Epithelial cell of proximal tubule (primary cell): ENCODE measurements at regions not wholly inside any gene's neighbourhood (a gene's known extent, or its start where the extent isn't known, plus 50 kb on each side); places are given as distances from the start of the nearest gene placed in this dataset.

Experiments
- DNase-seq: peaks from one replicate; pipeline ENCODE4 v3.0.0-alpha.2; 2011; ENCODE audit warnings: low read depth
- H3K4me3 ChIP-seq: 2 replicates; pipeline ENCODE4 v1.5.1; 2011; ENCODE audit warnings: low read depth, mild to moderate bottlenecking, low read length
- CTCF ChIP-seq: conservative IDR thresholded peaks from 2 replicates; pipeline ENCODE4 v1.5.1; 2012; ENCODE audit warnings: low read depth, mild to moderate bottlenecking, low read length

- no peak for TF ChIP-seq CTCF
- no peak overlapping the region for H3K4me3 ChIP-seq
- no peak for DNase-seq
Observed at GRCh38 chr15:47339800-47340570, 377.3 kb upstream of the SEMA6D start.

- DNase-seq = no peak
- no peak for TF ChIP-seq CTCF
- no peak overlapping the region for H3K4me3 ChIP-seq
Observed at GRCh38 chr15:47340571-47340920, 376.8 kb upstream of the SEMA6D start.

- no peak for TF ChIP-seq CTCF
- no peak overlapping the region for H3K4me3 ChIP-seq
- no peak for DNase-seq
Observed at GRCh38 chr15:47349179-47349578, 368.1 kb upstream of the SEMA6D start.

GRCh38 chr15:47351501-47351900 is 365.8 kb upstream of the SEMA6D start:
- no peak overlapping the region for H3K4me3 ChIP-seq
- no peak for DNase-seq
- TF ChIP-seq CTCF = no peak

GRCh38 chr15:47352217-47352616 is 365.1 kb upstream of the SEMA6D start:
- H3K4me3 ChIP-seq = no peak overlapping the region
- TF ChIP-seq CTCF = no peak
- no peak for DNase-seq

- TF ChIP-seq CTCF = no peak
- DNase-seq = no peak
Observed at GRCh38 chr15:47355759-47356158, 361.5 kb upstream of the SEMA6D start.

GRCh38 chr15:47356297-47356696 is 361.0 kb upstream of the SEMA6D start:
- no peak for DNase-seq
- H3K4me3 ChIP-seq = no peak overlapping the region
- no peak for TF ChIP-seq CTCF

More at GRCh38 chr15:47355759-47356158, 361.5 kb upstream of the SEMA6D start:
- H3K4me3 ChIP-seq = no peak overlapping the region
